ENCODE measurements at regions not wholly inside any gene's neighbourhood (a gene's known extent, or its start where the extent isn't known, plus 50 kb on each side); places are given as distances from the start of the nearest gene placed in this dataset.

DNA sequence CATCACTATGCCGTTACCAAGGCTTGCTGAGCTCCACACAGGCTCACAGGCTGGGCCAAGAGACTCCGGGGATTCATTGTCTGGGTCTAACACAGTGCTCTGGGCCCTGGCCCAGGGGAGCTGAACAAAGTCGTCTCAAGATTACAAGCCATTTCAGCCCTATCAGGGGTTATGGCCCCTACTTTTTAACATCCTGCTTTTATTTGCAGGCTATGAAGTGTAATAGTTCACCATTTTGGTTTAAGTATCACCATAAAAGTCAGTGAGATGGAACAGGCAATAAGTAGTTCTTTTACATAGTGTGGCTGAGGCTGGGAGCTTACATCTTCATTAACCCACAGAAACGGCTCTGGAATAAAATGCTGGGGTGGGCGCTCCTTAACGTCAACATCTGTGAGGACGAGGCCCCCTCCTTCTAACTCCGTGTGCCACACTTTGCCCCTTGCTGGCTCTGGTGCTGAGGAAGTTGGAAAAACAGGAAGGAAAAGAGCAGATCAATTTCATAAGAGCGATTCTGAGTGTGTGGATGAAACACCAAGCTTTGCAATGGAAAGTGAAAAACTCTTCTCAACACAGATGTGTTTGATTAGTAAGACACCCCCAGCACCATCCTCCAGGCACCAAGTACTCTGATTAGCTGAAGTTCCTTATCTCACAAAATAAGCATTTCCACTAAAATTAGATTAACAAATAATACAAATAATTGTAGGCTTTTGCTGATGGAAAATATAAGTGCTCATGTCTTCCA, 447.3 kb downstream of the MAFB start:
- TF ChIP-seq, protein P1, sequence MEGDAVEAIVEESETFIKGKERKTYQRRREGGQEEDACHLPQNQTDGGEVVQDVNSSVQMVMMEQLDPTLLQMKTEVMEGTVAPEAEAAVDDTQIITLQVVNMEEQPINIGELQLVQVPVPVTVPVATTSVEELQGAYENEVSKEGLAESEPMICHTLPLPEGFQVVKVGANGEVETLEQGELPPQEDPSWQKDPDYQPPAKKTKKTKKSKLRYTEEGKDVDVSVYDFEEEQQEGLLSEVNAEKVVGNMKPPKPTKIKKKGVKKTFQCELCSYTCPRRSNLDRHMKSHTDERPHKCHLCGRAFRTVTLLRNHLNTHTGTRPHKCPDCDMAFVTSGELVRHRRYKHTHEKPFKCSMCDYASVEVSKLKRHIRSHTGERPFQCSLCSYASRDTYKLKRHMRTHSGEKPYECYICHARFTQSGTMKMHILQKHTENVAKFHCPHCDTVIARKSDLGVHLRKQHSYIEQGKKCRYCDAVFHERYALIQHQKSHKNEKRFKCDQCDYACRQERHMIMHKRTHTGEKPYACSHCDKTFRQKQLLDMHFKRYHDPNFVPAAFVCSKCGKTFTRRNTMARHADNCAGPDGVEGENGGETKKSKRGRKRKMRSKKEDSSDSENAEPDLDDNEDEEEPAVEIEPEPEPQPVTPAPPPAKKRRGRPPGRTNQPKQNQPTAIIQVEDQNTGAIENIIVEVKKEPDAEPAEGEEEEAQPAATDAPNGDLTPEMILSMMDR (IDR thresholded peaks at IDR 0.05) = no peak
- TF ChIP-seq POLR2AphosphoS5 (IDR thresholded peaks at IDR 0.05) (no peak), EP300 (IDR thresholded peaks at IDR 0.05) (no peak), POLR2A (IDR thresholded peaks at IDR 0.05) (no peak)
